ENCODE measurements at regions not wholly inside any gene's neighbourhood (a gene's known extent, or its start where the extent isn't known, plus 50 kb on each side); places are given as distances from the start of the nearest gene placed in this dataset.

- no peaks in the 10 kb centered on the region for H3K9me3 ChIP-seq
- ATAC-seq = no peak
- no peak overlapping the region for H3K27ac ChIP-seq
- intact Hi-C loops (cut with DNase I) = no loop called here
- H3K36me3 ChIP-seq = no peaks in the 10 kb centered on the region
- H3K4me3 ChIP-seq = no peak overlapping the region
- no peaks in the 10 kb centered on the region for H3K4me1 ChIP-seq
- no peaks in the 10 kb centered on the region for H3K27me3 ChIP-seq
- TF ChIP-seq, protein P1, sequence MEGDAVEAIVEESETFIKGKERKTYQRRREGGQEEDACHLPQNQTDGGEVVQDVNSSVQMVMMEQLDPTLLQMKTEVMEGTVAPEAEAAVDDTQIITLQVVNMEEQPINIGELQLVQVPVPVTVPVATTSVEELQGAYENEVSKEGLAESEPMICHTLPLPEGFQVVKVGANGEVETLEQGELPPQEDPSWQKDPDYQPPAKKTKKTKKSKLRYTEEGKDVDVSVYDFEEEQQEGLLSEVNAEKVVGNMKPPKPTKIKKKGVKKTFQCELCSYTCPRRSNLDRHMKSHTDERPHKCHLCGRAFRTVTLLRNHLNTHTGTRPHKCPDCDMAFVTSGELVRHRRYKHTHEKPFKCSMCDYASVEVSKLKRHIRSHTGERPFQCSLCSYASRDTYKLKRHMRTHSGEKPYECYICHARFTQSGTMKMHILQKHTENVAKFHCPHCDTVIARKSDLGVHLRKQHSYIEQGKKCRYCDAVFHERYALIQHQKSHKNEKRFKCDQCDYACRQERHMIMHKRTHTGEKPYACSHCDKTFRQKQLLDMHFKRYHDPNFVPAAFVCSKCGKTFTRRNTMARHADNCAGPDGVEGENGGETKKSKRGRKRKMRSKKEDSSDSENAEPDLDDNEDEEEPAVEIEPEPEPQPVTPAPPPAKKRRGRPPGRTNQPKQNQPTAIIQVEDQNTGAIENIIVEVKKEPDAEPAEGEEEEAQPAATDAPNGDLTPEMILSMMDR (IDR thresholded peaks at IDR 0.05) = no peak
- DNase-seq = no peak
Measured at GRCh38 chr1:199312626-199313025, 673.8 kb downstream of the PTPRC start.

- Histone ChIP-seq H3K4me1 (no peaks in the 10 kb centered on the region), H3K4me3 (no peak overlapping the region), H3K36me3 (no peaks in the 10 kb centered on the region), H3K27ac (no peak overlapping the region), H3K9me3 (no peaks in the 10 kb centered on the region), H3K27me3 (no peaks in the 10 kb centered on the region)
- ATAC-seq = no peak
- intact Hi-C loops (cut with DNase I) = no loop called here
- TF ChIP-seq, protein P1 (IDR thresholded peaks at IDR 0.05) = no peak
- no peak for DNase-seq
Measured at GRCh38 chr1:199313444-199313843, 674.6 kb downstream of the PTPRC start.

DNA sequence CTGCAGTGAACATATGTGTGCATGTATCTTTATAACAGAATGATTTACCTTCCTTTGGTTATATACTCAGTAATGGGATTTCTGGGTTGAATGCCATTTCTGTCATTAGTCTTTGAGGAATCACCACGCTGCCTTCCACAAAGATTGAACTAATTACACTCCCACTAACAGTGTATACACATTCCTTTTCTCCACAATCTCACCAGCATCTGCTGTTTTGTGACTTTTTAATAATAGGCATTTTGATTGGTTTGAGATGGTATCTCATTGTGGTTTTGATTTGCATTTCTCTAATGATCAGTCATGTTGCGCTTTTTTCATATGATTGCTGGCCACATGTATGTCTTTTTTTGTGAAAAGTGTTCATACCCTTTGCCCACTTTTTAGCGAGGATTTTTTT lies 680.5 kb downstream of the PTPRC start:
- intact Hi-C loops (cut with DNase I) = no loop called here
- H3K27ac ChIP-seq = no peak overlapping the region
- H3K9me3 ChIP-seq = no peaks in the 10 kb centered on the region
- H3K4me1 ChIP-seq = no peaks in the 10 kb centered on the region
- no peaks in the 10 kb centered on the region for H3K36me3 ChIP-seq
- no peaks in the 10 kb centered on the region for H3K27me3 ChIP-seq
- DNase-seq = no peak
- no peak overlapping the region for H3K4me3 ChIP-seq
- TF ChIP-seq, protein P1 (IDR thresholded peaks at IDR 0.05) = no peak
- ATAC-seq = no peak

DNA sequence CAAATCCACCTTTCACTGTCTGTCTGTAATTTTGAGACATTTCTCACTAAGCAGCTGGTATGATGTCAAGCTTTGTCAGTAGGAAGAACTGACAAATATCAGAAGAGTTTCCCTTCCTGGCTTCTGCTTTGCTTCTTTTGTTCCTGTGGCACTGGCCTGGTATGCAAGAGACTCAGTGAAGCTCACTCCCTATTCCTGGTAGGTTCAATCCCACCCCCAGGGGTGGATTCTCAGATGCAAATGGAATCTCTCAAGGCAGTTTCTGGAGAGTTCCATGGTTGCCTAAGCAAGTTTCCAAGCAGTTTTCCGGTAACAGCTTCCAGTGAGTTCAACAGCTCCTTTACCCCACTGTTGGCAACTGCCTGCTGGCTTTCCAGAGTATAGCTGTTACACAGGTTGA lies 683.4 kb downstream of the PTPRC start:
- DNase-seq = no peak
- no peaks in the 10 kb centered on the region for H3K9me3 ChIP-seq
- intact Hi-C loops (cut with DNase I) = no loop called here
- no peak for ATAC-seq
- no peak overlapping the region for H3K4me3 ChIP-seq
- H3K36me3 ChIP-seq = no peaks in the 10 kb centered on the region
- H3K27me3 ChIP-seq = no peaks in the 10 kb centered on the region
- TF ChIP-seq, protein P1 (IDR thresholded peaks at IDR 0.05) = no peak
- no peak overlapping the region for H3K27ac ChIP-seq
- no peaks in the 10 kb centered on the region for H3K4me1 ChIP-seq

DNA sequence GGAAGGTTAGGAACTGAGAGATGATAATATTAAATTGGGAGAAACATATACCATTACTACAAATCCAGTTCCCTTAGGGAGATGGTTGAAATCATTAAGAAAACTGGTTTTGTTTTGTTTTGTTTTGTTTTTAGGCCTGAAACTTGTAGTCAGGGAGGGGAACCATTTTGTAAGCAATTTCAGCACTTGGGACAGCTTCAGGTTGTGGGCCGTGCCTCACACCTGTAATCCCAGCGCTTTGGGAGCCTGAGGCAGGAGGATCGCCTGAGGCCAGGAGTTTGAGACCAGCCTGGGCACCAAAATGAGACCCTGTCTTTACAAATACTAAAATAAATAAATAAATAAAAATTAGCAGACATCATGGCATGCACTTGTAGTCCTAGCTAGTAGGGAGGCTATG lies 694.3 kb upstream of the NR5A2 start:
- H3K36me3 ChIP-seq = no peaks in the 10 kb centered on the region
- intact Hi-C loops (cut with DNase I) = no loop called here
- TF ChIP-seq, protein P1 (IDR thresholded peaks at IDR 0.05) = no peak
- no peaks in the 10 kb centered on the region for H3K4me1 ChIP-seq
- H3K27me3 ChIP-seq = no peaks in the 10 kb centered on the region
- H3K27ac ChIP-seq = no peak overlapping the region
- ATAC-seq = no peak
- no peak for DNase-seq
- no peaks in the 10 kb centered on the region for H3K9me3 ChIP-seq
- no peak overlapping the region for H3K4me3 ChIP-seq

DNA sequence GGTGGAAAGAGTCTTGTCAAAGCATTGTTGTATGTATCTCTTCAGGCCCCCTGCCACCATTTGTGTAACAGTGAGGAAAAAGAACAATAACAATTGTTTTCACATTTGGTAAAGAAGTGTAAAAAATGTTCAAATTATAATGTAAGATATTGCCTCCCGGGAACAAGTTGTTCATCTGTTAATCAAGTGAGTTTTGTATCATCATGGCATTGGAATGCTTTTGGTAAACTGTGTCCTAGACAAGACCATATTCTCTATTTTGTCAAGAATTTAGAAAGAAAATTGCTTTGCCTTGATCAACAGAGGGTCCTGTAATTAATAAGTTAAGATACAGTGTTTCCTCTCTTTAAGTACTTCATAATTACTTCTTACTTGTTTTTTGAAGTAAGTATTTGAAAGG lies 692.0 kb upstream of the NR5A2 start:
- ATAC-seq (no peak), DNase-seq (no peak)
- Histone ChIP-seq H3K4me3 (no peak overlapping the region), H3K36me3 (no peaks in the 10 kb centered on the region), H3K4me1 (no peaks in the 10 kb centered on the region), H3K27me3 (no peaks in the 10 kb centered on the region), H3K27ac (no peak overlapping the region), H3K9me3 (no peaks in the 10 kb centered on the region)
- TF ChIP-seq, protein P1 (IDR thresholded peaks at IDR 0.05) = no peak
- intact Hi-C loops (cut with DNase I) = no loop called here

Data from upper lobe of right lung (tissue), 1 donor.